ENCODE measurements at regions not wholly inside any gene's neighbourhood (a gene's known extent, or its start where the extent isn't known, plus 50 kb on each side); places are given as distances from the start of the nearest gene placed in this dataset.

GRCh38 chr6:49264496-49264895, 198.6 kb downstream of the MMUT start:
- no peak for TF ChIP-seq CTCF (IDR thresholded peaks at IDR 0.05; ENCODE audit: borderline replicate concordance, control extremely low read depth, extremely low read depth, insufficient read depth, missing control alignments)
- DNase-seq (ENCODE audit: low spot score): no peak
- in situ Hi-C loops (cut with MboI; ENCODE audit: low sequenced_read_pairs, unreplicated experiment): no loop called here

- TF ChIP-seq CTCF (IDR thresholded peaks at IDR 0.05; ENCODE audit: borderline replicate concordance, control extremely low read depth, extremely low read depth, insufficient read depth, missing control alignments): no peak
- in situ Hi-C loops (cut with MboI; ENCODE audit: low sequenced_read_pairs, unreplicated experiment): no loop called here
- no peak for DNase-seq (ENCODE audit: low spot score)
Measured at GRCh38 chr6:49257549-49257948, 205.5 kb downstream of the MMUT start.

- DNase-seq (ENCODE audit: low spot score): no peak
- TF ChIP-seq CTCF (IDR thresholded peaks at IDR 0.05; ENCODE audit: borderline replicate concordance, control extremely low read depth, extremely low read depth, insufficient read depth, missing control alignments): no peak
Measured at GRCh38 chr6:49255335-49255734, 207.7 kb downstream of the MMUT start.

GRCh38 chr6:49252901-49253300, 210.2 kb downstream of the MMUT start:
- in situ Hi-C loops (cut with MboI; ENCODE audit: low sequenced_read_pairs, unreplicated experiment): no loop called here
- TF ChIP-seq CTCF (IDR thresholded peaks at IDR 0.05; ENCODE audit: borderline replicate concordance, control extremely low read depth, extremely low read depth, insufficient read depth, missing control alignments): no peak
- DNase-seq (ENCODE audit: low spot score): no peak

More at GRCh38 chr6:49255335-49255734, 207.7 kb downstream of the MMUT start:
- in situ Hi-C loops (cut with MboI; ENCODE audit: low sequenced_read_pairs, unreplicated experiment): no loop called here

GRCh38 chr6:49233483-49233882, 229.6 kb downstream of the MMUT start:
- DNase-seq (ENCODE audit: low spot score): no peak
- in situ Hi-C loops (cut with MboI; ENCODE audit: low sequenced_read_pairs, unreplicated experiment): no loop called here
- no peak for TF ChIP-seq CTCF (IDR thresholded peaks at IDR 0.05; ENCODE audit: borderline replicate concordance, control extremely low read depth, extremely low read depth, insufficient read depth, missing control alignments)

GRCh38 chr6:49225471-49225870, 237.6 kb downstream of the MMUT start:
- no peak for TF ChIP-seq CTCF (IDR thresholded peaks at IDR 0.05; ENCODE audit: borderline replicate concordance, control extremely low read depth, extremely low read depth, insufficient read depth, missing control alignments)
- in situ Hi-C loops (cut with MboI; ENCODE audit: low sequenced_read_pairs, unreplicated experiment): no loop called here
- DNase-seq (ENCODE audit: low spot score): no peak

- no peak for TF ChIP-seq CTCF (IDR thresholded peaks at IDR 0.05; ENCODE audit: borderline replicate concordance, control extremely low read depth, extremely low read depth, insufficient read depth, missing control alignments)
- in situ Hi-C loops (cut with MboI; ENCODE audit: low sequenced_read_pairs, unreplicated experiment): no loop called here
- no peak for DNase-seq (ENCODE audit: low spot score)
Measured at GRCh38 chr6:49220293-49220692, 242.8 kb downstream of the MMUT start.

Measured in GM13976 (cell line).